Esophagus squamous epithelium (tissue), 4 donors: ENCODE measurements at regions not wholly inside any gene's neighbourhood (a gene's known extent, or its start where the extent isn't known, plus 50 kb on each side); places are given as distances from the start of the nearest gene placed in this dataset.

Experiments used
- CTCF ChIP-seq, 6 experiments: fragments of 450-650 bp in 4 of 6; fragments of 200-600 bp in 2 of 6; sonication (generic) in 2 of 6; IDR thresholded peaks; one replicate each; pipeline ENCODE4 v1.5.1; 2016 to 2019; ENCODE audit warnings: antibody characterized with exemption in 6 of 6, mild to moderate bottlenecking in 4 of 6, moderate library complexity in 4 of 6
- POLR2A ChIP-seq, 4 donors: fragments of 450-650 bp; IDR thresholded peaks; one replicate each; pipeline ENCODE4 v1.6.1; 2017; ENCODE audit warnings: antibody characterized with exemption in 4 of 4, mild to moderate bottlenecking in 4 of 4, moderate library complexity in 3 of 4

DNA sequence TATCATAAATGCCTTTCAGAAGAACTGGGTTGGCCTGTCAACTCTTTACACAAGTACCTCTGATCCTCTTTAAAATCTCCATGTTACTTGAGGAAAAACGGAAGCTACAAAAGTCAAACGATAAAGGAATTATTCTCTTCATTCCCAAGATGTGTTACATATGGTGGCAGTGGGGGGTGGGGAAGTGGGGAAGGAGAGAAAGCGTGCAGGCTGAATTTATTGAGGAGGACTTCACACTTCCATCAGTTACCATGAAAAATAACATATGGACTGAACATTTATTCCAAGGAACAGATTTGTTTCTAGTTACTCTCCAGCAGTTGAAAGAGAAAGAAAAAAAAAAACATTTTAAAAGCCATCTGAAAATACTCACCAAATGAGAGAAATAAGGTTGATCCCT lies 474.4 kb upstream of the DCN start:
- TF ChIP-seq CTCF (IDR thresholded peaks at IDR 0.05): no peak
- TF ChIP-seq POLR2A (IDR thresholded peaks at IDR 0.05): no peak
